Gastroesophageal sphincter (tissue), 3 donors: ENCODE measurements at regions not wholly inside any gene's neighbourhood (a gene's known extent, or its start where the extent isn't known, plus 50 kb on each side); places are given as distances from the start of the nearest gene placed in this dataset.

Experiments used
- EP300 ChIP-seq: sonication (generic); formaldehyde crosslinking; IDR thresholded peaks from one replicate; pipeline ENCODE4 v1.6.1; 2017; ENCODE audit warnings: antibody characterized with exemption, mild to moderate bottlenecking
- POLR2AphosphoS5 ChIP-seq: sonication (generic); formaldehyde crosslinking; IDR thresholded peaks from one replicate; pipeline ENCODE4 v1.6.1; 2017; ENCODE audit warnings: antibody characterized with exemption
- TF ChIP-seq, protein P1 (sequence below), 4 experiments: fragments of 200-600 bp in 2 of 4; fragments of 450-650 bp in 2 of 4; sonication (generic) in 1 of 4; IDR thresholded peaks; one replicate each; pipeline ENCODE4 v1.5.1; 2017 to 2019; ENCODE audit warnings: antibody characterized with exemption in 4 of 4, mild to moderate bottlenecking in 2 of 4, moderate library complexity in 2 of 4

DNA sequence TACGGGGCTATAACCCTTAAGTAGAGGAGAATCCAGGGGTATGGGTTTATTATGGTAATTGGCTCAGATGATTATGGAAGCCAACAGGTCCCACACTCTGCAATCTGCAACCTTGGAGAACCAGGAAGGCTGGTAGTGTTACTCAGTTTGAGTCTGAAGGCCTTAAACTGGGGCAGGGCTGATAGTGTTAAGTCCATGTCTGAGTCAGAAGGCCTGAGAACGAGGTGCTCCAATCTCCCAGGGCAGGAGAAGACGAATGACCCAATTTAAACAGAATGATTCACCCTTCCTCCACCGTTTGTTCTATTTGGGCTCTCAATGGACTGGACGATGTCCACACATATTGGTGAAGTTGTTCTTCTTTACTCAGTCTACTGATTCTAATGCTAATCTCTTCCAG, 244.5 kb upstream of the PTER start:
- TF ChIP-seq, protein P1, sequence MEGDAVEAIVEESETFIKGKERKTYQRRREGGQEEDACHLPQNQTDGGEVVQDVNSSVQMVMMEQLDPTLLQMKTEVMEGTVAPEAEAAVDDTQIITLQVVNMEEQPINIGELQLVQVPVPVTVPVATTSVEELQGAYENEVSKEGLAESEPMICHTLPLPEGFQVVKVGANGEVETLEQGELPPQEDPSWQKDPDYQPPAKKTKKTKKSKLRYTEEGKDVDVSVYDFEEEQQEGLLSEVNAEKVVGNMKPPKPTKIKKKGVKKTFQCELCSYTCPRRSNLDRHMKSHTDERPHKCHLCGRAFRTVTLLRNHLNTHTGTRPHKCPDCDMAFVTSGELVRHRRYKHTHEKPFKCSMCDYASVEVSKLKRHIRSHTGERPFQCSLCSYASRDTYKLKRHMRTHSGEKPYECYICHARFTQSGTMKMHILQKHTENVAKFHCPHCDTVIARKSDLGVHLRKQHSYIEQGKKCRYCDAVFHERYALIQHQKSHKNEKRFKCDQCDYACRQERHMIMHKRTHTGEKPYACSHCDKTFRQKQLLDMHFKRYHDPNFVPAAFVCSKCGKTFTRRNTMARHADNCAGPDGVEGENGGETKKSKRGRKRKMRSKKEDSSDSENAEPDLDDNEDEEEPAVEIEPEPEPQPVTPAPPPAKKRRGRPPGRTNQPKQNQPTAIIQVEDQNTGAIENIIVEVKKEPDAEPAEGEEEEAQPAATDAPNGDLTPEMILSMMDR (IDR thresholded peaks at IDR 0.05): no peak
- TF ChIP-seq EP300: no peak
- no peak for TF ChIP-seq POLR2AphosphoS5
